Hematopoietic multipotent progenitor cell treated with erythropoietin and hydrocortisone succinate and interleukin-3 and kit ligand, for 6 days (in vitro differentiated cells): ENCODE measurements at regions not wholly inside any gene's neighbourhood (a gene's known extent, or its start where the extent isn't known, plus 50 kb on each side); places are given as distances from the start of the nearest gene placed in this dataset.

Source experiments
- DNase-seq: peaks from one replicate; pipeline ENCODE4 v3.0.0-alpha.2; 2015

DNA sequence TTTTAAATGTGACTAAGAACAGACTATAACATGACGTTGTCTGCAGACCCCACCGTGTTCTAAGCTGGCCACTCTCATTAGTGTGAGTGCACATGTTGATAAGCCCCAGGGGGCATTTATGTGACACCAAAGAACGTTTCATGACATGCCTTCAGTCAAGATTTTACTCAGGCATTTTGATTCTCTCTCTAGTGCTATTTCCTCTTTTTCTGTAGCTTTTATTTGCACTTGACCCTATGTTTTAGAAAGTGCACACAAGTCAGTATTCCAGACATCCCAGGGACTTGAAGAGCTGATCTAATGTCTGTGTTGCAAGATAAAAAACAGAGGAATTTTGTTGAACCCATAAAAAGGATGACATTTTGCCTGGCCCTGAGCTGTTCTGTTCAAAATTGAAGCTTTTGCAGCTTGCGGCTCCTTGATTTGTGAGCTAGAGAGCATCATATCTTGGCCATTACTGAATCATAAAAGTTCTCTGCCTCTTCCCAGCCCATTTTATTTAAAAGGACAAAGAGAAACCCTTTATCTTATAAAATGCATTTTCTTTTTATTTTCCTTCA, 80.9 kb upstream of the TYRP1 start:
- no peak for DNase-seq

DNA sequence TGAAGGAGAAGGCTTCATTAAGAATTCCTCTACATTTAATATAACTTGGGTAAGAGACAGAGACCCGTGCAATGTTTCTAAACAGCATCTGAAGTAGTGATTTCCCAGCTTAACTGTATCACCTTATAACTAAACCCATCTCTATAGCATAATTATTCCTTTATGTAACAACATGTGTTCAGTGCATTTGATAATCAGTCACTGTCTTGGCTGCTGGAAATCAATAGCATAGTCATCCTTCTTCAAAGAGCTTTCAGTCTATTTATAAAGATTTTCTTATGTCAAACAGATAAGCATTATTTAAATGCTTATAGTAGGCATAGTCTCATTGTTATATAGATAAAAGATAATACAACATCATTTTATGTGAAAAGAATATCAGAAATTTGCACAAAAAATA, 80.1 kb upstream of the TYRP1 start:
- no peak for DNase-seq

DNA sequence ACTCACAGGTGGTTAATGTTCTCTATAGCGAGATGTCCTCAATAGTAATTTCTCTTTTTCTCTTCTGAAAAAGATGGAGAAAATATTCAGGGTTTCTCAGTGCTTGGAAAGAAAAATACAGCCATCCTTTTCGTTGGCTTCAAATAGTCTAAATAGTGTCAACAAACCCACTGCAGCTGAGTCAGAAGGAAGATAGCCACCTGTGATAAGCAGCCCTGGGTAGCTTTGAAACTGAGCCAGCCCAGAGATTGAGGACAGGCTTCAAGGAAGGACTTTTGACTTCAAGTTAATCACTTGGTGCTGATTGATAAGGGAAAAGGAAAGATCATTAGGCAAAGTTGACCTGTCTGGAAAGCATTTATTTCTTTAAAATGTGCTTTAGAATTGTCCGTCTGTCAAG, 78.7 kb upstream of the TYRP1 start:
- DNase-seq = no peak

DNA sequence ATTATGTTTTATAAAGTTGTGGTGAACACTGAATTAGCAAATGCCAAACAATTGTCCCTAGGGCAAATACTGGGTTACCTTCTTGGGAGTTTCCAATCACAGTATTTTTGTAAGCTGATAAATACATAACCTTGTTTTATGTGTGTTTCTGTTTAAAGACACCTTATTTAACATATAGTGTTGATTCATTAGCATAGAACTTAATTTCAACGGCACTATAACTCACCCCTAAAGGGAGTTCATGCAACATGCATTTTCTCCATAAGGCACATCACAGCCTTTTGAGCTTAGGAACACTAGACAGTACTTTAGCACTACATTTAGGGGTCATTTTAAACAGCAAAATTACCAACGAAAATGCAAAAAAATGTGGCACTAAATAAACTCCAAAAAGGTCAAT, 74.2 kb upstream of the TYRP1 start:
- no peak for DNase-seq

DNA sequence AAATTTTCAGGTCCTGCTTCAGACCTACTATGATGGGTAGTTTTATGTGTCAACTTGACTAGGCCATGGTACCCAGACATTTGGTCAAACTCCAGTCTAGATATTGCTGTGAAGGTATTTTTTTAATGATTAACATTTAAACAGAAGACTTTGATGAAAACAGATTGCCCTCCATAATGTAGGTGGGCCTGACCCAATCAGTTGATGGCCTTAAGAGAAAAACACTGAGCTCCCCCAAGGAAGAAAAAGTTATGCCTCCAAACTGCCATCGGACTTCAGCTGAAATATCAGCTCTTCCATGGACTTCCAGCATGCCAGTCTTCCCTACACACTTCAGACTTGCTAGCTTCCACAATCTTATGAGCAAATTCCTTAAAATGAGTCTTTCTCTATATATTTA, 67.3 kb upstream of the TYRP1 start:
- DNase-seq = no peak

DNA sequence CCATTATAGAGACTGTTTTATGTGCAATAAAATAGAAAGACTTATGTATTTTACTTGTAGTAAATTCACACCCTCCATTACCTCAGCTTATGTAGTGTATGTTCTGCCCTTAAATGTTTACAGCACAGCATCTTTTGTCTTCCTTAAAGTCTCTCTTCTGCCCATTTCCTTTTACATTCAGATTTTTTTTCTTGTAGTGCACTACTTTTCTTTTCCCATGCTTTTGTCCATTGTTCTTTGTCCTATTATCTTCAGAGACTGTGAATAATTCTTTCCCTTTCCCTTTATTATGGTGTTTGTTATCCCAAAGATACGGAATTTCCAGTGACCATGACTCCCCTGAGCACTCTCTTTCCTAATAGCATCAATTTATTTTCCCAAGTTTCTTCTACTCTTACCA, 66.1 kb upstream of the TYRP1 start:
- DNase-seq = no peak

DNA sequence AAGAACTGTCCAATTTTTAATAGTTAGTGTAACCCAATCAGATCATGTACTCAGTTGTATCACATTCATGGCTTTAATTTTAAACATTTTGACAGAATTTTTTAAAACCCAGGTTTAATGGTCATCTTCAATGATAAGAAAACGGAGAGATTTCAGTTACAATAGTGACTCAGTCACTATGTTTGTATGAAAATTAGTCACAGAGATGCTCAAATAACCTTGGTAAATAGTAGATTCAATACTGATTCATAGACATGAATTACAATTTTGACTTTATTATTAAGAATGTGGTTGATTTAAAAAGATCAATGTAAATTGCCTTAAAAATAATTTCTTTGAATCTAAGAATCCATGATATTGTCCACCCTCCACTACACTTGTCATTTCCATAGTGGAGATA, 64.6 kb upstream of the TYRP1 start:
- DNase-seq = no peak

DNA sequence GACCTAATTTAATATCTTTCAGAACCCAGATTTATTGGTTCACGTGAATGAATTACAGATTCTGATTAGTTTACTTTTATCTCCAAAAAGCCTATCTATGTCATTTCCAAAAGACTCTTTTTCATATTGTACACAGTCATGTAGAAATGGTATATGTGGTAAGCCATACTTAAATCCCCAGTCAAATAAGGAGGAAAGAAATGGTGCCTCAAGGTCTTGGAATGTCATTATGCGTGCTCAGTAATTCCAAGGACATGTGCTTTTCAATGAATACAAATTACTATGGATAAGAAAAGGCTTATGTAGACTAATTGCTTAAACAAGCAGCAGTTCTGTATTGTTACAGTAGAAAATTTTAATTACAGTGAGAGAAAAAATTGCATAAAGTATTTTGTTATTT, 64.1 kb upstream of the TYRP1 start:
- no peak for DNase-seq

DNA sequence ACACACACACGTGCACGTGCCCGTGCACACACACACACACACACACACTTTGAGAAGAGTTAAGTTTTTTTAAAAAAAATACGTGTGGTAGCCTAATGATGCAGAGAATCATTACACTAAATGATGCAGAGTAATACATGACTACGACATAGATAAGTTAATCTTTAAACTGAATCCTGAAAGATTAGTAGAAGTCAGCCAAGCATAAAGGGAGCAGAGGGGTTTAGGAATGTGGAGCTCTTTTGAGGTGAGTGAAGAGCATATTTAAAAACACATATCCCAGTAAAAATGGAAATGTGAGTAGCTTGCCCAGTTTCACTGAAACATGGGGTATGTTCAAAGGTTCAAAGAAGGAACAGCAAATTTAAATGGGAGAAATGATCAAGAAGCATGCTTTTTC, 61.3 kb upstream of the TYRP1 start:
- no peak for DNase-seq

DNA sequence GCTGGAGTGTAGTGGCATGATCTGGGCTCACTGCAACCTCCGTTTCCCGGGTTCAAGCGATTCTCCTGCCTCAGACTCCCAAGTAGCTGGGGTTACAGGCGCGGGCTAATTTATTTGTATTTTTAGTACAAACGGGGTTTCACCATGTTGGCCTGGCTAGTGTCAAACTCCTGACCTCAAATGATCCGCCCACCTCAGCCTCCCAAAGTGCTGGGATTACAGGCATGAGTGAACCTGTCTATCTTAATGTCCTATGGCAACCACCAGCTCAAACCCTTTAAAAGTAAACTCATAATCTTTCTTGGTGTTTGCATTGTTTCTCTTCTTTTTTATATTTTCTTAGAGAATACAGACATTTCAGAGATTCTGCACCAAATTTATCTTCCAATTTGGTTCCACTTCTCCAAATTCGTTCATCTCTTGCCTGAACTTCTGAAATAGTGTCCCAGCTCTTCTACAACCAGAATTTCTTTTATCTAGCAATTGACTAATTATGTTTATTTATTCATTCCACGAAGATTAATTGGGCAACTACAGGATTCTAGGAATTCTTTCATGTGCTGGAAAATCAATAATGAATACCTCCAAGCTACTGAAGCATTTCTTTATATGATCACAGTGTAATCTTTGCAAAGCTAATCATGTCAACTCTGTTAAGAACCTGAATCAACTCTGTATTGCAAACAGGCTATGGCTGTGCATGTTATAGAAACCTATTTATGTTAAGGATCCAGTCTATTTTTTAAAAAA, 60.0 kb upstream of the TYRP1 start:
- DNase-seq = no peak

DNA sequence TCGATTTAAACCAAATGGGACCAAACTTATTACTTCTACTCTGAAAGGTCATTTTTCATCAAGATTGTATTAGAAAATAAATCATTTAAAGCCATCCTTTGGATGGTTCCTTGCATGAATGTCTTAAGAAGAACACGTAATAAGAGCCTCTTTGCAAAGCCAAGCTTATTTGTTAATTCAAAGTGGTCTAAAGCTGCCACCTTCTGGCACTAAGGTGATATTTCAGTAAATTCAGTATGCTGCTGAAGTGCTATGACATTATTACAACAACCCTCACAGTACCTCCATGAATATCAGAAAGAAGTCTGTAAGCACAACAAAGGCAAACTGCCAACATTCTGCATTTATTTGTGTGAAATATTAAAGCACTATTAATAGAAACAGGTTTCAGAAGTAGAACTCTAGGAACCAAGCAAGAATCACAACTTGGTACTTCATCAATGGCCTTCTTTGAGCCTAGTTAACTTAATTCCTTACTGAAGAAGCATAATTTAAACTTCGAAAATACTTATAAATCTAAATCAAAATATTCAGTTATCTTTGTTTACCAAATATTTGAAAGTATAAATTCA, 53.1 kb upstream of the TYRP1 start:
- DNase-seq = peak; percentile 56

DNA sequence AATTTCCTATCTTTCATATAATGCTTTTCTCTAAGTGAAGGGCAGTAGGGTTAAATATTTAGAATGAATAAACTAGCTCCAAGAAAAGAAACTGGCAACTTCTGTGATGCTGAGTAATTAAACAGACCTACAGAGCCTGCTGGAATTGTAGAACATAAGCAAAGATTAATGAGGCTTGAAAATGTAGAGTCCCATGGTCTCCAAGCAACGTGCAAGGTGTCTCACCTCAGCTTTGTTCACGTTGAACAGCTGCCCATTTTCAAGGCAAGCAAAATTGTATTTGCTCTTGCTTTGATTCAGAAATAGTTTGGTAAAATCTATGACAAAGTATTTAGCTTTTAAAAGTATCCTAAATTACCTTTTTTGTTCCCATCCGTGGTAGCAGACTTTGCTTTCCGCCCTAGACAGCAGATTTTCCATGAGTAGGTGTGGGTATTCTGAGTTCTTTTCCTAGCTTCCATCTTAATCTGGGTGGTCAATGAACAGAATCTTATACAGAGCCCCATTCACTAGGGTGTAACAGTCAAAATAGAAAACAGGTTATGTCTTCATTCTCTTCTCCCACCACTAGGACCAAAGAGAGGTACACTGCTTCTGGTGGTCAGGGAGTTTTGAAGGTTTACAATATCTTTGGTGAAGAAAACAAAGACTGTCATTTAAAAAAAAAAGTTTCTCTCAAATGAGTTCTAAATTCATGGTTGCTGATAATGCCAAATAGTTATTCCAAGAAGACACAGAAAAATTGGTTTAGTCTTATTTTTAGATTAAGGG, 52.1 kb upstream of the TYRP1 start:
- DNase-seq = no peak
